NCI-H1694 (cell line): ENCODE measurements at regions not wholly inside any gene's neighbourhood (a gene's known extent, or its start where the extent isn't known, plus 50 kb on each side); places are given as distances from the start of the nearest gene placed in this dataset.
"Not testable (repeated sequence)": the region's sequence is repeated elsewhere in the genome, so short reads cannot be mapped to it uniquely, and the experiment has no call there.

Experiments
- DNase-seq: peaks from one replicate; lab custom pipeline; 2025; lab: John Stamatoyannopoulos, UW

- DNase-seq, result no peak
Observed at GRCh38 chr9:88596376-88596775, 61.4 kb downstream of the NXNL2 start.

GRCh38 chr9:88604836-88605511 is 70.0 kb downstream of the NXNL2 start:
- no peak for DNase-seq

DNA sequence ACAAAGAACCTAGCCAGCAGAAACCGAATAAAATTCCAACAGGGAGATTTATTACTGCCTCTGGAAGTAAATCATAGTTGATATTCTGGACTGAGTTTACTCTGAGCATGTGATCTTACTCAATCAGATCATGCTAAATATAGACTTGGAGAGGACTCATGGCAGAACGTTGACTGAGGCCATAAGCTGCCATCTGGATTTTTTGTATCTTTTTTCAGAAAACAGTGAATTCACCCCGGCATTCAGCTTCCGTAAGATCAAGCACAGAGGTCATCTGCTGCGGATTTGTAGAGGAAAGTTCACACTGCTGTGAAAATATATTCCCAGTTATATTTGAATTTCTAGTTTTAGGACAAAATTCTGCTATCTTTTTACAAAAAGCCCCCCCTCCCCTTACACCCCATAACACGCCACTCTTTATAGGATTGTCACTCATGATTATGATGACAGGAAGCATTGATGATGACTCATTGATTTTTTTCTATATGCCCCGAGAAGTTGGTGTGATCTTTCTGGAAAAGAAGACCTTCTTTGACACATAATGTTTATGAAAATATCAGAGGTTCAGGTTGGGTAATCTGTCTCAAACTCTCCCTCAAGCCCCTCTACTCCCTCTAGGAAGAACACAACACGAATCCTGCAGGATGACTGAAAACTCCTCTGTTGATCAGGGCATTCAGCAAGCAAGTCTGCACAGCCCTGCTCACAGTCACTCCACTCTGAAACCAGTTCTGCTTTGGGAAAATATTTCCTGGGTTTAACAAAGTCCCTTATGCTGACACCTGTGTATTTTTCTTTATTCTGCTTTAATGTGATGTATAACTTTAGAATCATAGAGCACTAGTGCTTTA is 70.8 kb downstream of the NXNL2 start:
- no peak for DNase-seq

- DNase-seq, result no peak
Observed at GRCh38 chr9:88614359-88614758, 79.4 kb downstream of the NXNL2 start.

- no peak for DNase-seq
Observed at GRCh38 chr9:88623698-88624097, 88.7 kb downstream of the NXNL2 start.

GRCh38 chr9:88628114-88628513 is 93.1 kb downstream of the NXNL2 start:
- DNase-seq, result no peak

- DNase-seq, result no peak
Observed at GRCh38 chr9:88628811-88629210, 93.8 kb downstream of the NXNL2 start.

DNA sequence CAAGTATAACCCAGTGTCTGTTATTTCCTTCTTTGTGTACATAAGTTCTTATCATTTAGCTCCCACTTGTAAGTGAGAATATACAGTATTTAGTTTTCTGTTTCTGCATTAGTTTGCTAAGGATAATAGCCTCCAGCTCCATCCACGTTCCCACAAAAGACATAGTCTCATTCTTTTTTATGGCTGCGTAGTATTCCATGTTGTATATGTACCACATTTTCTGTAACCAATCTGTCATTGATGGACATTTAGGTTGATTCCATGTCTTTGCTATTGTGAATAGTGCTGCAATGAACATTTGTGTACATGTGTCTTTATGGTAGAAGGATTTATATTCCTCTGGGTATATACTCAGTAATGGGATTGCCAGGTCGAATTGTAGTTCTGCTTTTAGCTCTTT is 95.6 kb downstream of the NXNL2 start:
- not testable (repeated sequence) for DNase-seq

DNA sequence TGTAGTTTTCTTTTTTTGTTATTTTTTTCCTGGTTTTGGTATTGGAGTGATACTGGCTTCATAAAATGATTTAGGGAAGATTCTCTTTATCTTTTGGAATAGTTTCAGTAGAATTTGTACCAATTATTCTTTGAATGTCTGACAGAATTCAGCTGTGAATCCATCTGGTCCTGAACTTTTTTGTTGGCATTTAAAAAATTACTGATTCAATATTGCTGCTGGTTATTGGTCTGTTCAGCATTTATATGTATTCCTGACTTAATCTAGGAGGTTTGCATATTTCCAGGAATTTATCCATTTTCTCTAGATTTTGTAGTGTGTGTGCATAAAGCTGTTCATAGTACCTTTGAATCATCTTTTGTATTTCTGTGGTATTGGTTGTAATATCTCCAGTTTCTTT is 100.2 kb downstream of the NXNL2 start:
- DNase-seq, result no peak

DNA sequence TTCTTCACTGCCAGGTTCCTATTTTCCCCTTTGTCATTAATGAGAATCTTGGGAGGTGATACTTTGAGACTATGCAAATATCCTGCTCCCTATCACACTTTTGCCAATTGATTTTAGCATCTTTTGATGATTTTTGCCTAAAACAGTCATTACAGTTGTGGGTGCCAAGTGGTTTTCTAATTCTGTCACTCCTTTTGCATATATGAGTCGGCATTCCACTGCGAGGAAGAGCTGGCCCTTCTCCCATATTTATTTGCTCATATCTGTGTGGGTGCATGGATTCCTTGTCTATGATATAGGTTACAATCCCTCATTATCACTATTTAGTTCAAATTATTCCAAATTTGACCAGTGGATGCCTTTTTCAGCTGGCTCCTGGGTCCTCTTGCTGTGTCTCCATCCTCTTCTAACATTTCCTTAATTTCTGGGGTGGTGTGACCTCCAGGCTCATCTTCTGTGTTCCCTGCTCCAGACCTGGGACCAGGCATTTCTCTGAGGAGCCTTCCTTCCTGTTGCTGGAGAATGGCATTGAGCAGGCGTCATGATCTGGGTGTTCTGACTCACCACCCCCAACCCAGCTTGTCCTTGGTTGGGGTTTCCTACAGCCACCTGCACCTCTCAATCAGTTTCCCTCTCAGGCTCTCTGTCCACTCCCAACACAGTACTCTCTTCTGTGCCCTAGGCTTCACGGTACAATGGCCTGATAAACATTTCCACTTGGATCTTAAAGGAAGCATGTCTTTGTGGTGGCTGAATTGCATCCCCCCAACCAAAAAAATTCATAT is 106.7 kb downstream of the NXNL2 start:
- no peak for DNase-seq

DNA sequence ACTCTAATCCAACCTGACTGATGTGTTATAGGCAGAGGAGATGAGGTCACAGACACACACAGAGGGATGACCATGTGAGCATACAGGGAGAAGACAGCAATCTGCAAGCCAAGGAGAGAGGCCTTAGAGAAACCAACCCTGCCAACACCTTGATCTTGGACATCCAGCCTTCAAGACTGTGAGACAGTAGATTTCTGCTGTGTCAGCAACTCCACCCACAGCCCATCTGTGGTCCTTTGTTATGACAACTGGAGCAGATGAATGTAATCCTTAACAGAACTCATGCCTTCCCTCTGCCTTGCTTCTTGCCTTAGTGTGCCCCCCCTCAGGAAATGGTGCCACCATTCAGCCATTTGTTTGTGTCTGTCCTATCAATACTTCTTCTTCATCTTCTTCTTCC is 107.4 kb downstream of the NXNL2 start:
- DNase-seq, result no peak

- no peak for DNase-seq
Observed at GRCh38 chr9:88643931-88644330, 109.0 kb downstream of the NXNL2 start.

GRCh38 chr9:88645172-88645878 is 110.3 kb downstream of the NXNL2 start:
- DNase-seq, result no peak

GRCh38 chr9:88645879-88646199 is 110.9 kb downstream of the NXNL2 start:
- DNase-seq, result no peak

GRCh38 chr9:88646539-88647300 is 111.7 kb downstream of the NXNL2 start:
- no peak for DNase-seq

- DNase-seq, result no peak
Observed at GRCh38 chr9:88651682-88652633, 117.0 kb downstream of the NXNL2 start.

- no peak for DNase-seq
Observed at GRCh38 chr9:88652876-88653275, 117.9 kb downstream of the NXNL2 start.

DNA sequence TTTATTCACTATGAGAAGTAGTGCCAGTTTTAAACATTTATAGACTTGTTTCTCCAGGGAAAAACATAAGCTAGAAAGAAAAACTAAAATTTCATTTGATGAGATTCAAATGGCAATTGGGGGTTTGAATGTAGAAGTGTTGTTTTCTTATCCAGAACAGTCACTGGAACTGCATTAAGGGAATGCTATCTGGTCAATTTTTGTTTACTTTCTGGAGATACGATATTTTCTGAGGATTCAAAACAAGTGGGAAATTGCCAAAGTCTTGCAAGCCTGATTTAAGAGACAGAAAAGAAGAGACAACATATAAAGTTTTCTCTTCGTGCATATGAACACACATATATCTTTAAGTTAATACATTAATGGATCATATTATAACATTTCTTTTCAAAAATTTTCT is 118.4 kb downstream of the NXNL2 start:
- no peak for DNase-seq

DNA sequence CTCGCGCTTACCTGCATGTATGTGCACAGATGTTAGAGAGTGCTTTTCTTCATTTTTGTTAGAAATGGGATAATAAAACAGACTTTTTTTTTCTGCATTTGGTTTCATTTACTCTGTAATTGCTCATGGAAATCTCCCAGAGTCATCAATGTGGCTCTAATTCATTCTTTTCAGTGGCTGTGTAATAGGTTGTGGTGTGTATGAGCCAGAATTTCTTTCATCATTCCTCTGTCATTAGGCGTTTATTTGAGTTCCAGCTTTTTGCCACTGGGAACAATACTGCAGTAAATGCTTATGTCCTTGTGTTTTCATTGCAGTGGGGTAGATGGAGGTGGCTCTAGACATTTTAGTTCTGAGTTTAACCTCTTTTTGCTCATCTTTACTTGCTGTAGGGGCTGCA is 118.9 kb downstream of the NXNL2 start:
- DNase-seq, result no peak

DNA sequence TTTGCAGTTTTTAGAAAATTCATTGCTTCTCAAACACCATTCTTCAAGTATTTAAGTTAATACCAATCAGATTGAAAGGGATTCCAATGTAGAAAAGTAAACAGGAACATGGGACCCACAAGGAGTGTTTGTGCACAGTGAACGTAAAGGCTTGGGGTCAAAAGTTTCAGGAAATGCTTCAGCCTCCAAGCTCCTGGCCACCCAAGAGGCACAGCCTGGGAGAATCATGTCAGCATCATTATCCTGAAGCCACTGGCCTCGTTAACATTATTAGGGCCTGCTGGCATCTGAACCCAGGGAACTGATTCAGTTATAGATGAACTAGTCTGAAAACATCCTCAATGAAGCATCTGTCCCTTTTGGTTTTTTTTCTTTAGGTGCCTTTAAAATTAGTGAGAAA is 122.9 kb downstream of the NXNL2 start:
- DNase-seq, result no peak
